ENCODE measurements at regions not wholly inside any gene's neighbourhood (a gene's known extent, or its start where the extent isn't known, plus 50 kb on each side); places are given as distances from the start of the nearest gene placed in this dataset.

- intact Hi-C loops (cut with DNase I): no loop called here
- no peak for DNase-seq (ENCODE audit: low spot score)
These were observed 601.7 kb downstream of the PRELID2 start for GRCh38 chr5:145233461-145233860.

- intact Hi-C loops (cut with DNase I): no loop called here
- DNase-seq (ENCODE audit: low spot score): no peak
These were observed 604.4 kb downstream of the PRELID2 start for GRCh38 chr5:145230781-145231180.

DNA sequence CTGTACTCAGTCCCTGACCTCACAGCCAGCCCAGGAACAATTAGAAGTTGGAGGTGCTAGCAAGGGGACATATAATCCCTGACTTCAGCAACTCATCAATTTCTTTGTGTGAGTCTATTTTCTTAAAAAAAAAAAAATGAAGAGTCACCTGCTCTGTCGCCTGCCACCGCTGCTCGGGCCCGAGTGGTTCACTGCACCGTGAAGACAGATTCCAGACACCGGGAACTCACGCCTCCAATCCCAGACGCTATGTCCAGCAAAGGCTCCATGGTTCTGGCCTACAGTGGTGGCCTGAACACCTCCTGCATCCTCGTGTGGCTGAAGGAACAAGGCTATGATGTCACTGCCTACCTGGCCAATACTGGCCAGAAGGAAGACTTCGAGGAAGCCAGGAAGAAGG, 606.6 kb downstream of the PRELID2 start:
- no peak for DNase-seq (ENCODE audit: low spot score)
- intact Hi-C loops (cut with DNase I): no loop called here

DNA sequence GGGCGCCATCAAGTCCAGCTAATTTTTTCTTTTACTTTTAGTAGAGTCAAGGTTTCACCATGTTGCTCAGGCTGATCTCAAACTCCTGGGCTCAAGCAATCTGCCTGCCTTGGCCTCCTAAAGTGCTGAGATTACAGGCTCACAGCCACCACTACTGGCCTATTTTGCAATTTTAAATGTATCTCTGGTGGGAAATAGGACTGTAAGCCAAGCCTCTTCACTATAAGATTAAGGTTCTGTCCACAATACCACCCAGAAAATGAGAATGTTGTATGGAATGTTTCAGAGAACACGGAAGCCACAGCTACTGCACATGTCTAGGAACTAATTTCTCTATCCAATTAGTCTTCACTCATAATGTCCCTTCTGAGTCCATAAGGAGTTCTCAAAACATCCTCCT, 607.3 kb downstream of the PRELID2 start:
- intact Hi-C loops (cut with DNase I): no loop called here
- DNase-seq (ENCODE audit: low spot score): no peak

DNA sequence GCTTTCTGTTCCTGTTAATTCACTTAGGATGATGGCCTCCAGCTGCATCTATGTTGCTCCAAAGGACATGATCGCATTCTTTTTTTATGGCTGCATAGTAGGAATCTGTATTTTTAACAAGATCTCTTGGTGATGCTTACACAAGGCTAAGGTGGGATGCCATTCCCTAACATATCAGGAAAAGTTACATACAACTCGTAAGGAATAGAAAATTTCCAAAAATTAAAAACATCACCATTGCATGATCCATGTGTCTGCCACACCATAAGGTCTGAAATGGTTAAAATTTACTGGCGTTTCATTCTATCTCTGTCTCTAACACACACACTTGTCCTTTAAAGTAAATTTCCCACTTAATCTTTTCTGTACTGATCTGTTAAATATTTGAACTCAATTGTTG, 608.4 kb downstream of the PRELID2 start:
- DNase-seq (ENCODE audit: low spot score): no peak
- intact Hi-C loops (cut with DNase I): no loop called here

GRCh38 chr5:145225529-145225928, 609.6 kb downstream of the PRELID2 start:
- DNase-seq (ENCODE audit: low spot score): no peak
- intact Hi-C loops (cut with DNase I): no loop called here

DNA sequence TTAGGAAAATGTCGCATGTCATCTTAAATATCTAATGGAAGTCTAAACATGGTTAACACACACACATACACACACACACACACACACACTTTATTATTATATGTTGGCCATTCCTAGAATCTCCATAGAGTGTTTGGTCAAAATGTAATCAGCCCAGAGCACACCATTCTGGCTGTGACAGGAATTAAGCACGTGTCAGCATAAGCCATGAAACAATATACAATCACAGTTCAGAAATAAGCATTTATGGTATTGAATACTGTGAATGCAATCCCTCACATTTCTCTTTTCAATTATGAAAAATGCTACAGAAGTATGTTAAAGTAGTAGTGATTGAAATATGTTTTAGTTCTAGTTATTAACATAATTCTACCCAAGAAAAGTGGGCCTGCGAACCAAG, 611.6 kb downstream of the PRELID2 start:
- no peak for DNase-seq (ENCODE audit: low spot score)
- intact Hi-C loops (cut with DNase I): no loop called here

GRCh38 chr5:145222622-145223021, 612.5 kb downstream of the PRELID2 start:
- intact Hi-C loops (cut with DNase I): no loop called here
- no peak for DNase-seq (ENCODE audit: low spot score)

GRCh38 chr5:145221416-145221815, 613.7 kb downstream of the PRELID2 start:
- intact Hi-C loops (cut with DNase I): no loop called here
- no peak for DNase-seq (ENCODE audit: low spot score)

DNA sequence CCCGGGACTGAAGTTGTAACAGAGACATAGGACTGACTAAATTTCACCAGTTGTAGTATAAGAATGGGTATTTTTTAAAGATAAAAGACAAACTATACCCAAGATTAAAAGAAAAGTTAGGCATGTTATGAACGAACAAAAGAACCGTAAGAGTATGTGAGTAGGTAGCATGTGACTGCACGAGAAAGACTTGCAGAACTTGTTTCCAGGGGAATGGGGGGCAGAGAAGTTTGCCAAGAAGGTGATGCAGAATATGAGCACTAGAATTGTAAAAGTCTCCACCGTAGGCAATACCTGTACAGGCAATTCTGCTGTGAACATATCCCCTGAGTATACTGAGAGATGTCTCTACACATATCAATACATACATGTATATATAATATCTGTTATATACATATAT, 614.7 kb downstream of the PRELID2 start:
- intact Hi-C loops (cut with DNase I): no loop called here
- no peak for DNase-seq (ENCODE audit: low spot score)

DNA sequence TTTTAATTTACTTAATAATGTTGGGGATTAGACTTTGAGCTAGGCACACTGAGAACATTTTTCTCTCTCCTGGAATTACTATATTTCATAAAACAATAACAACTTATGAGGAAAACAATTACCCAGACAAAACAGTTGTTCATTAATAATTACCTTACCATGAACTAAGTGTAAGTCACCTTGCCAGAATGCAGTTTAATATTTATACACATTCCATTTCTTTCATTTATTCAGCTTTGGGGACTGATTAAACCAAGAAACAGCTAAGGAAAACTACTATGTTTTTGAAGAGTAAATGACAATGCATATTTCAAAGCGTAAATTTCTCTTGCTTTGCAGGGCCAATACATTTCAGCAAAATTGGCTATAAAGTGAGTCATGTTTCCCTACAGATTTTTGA, 616.2 kb downstream of the PRELID2 start:
- no peak for DNase-seq (ENCODE audit: low spot score)
- intact Hi-C loops (cut with DNase I): no loop called here

- DNase-seq (ENCODE audit: low spot score): no peak
- intact Hi-C loops (cut with DNase I): no loop called here
These were observed 617.1 kb downstream of the PRELID2 start for GRCh38 chr5:145218019-145218418.

GRCh38 chr5:145210020-145210419, 625.1 kb downstream of the PRELID2 start:
- intact Hi-C loops (cut with DNase I): no loop called here
- no peak for DNase-seq (ENCODE audit: low spot score)

- intact Hi-C loops (cut with DNase I): no loop called here
- DNase-seq (ENCODE audit: low spot score): no peak
These were observed 629.6 kb downstream of the PRELID2 start for GRCh38 chr5:145205546-145205945.

DNA sequence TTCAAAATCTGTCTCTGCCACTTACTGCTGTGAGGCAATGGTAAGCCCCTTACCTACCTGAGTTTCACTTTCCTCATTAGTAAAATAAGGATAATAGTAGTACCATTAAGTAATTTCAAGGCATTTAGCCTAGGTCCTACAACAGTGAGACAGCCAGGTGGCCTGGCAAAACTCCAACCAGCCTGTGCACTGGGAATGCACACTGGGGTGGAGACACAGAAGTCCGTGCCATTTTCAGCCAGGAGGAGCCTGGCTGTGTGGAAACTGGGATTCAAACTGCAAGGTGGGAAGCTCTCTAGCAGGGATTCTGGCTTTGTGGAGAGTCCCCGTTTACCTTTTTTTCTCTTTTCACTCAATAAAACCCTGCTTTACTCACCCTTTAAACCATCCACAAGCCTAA, 630.4 kb downstream of the PRELID2 start:
- no peak for DNase-seq (ENCODE audit: low spot score)
- intact Hi-C loops (cut with DNase I): no loop called here

DNA sequence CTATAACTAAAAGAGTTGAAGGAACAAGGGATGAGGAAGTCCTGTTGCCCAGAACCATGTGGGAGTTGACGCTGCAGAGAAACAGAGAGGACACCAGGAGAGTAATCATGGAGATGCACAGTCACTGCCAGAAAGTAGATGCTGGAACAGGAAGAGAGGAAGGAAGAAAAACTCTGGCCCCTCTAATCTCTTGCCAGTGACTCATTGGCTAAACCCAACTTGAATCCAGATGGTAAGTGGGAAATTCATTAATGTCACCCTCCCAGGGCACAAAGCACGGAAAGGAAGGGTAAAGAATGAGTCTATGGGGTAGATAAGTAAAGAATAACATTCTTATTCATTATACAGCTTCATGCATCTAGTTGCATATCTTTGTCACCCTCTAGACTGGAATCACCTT, 631.9 kb downstream of the PRELID2 start:
- no peak for DNase-seq (ENCODE audit: low spot score)
- intact Hi-C loops (cut with DNase I): no loop called here

DNA sequence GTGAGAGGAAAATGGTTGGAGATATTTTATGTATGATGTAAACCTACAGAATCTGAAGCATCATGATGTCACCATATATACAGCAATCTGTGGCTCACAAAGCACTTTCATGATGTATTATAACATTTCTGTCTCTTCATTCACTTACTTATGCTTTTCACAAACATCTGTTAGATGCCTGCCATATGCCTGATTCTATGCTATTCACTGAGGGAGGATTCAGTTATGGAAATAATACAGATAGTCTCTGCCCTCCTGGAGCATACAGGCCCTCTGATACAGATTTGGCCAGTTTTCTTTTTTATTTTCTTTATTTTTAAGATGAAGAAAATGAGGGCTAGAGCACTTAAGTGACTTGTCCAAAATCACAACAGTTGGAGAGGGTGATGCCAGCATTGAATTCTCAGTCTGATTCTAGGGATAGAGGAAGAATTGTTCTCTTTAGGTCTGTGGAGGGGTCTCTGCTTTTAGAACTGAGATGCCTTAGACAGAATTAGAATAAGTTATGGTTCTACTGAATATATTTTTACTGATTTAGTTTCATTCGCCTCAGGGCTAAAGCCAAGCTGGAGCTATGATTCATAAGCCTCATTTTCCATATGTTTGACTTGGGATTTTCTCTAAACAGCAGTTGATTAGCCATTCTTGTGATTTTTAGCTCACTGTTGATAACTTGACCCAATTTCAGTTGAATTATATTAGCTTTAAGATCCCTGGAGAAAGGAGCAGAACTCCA, 636.4 kb downstream of the PRELID2 start:
- intact Hi-C loops (cut with DNase I): no loop called here
- DNase-seq (ENCODE audit: low spot score): no peak

- DNase-seq (ENCODE audit: low spot score): no peak
- intact Hi-C loops (cut with DNase I): no loop called here
These were observed 645.4 kb downstream of the PRELID2 start for GRCh38 chr5:145189746-145190145.

- no peak for DNase-seq (ENCODE audit: low spot score)
- intact Hi-C loops (cut with DNase I): no loop called here
These were observed 654.8 kb downstream of the PRELID2 start for GRCh38 chr5:145180371-145180770.

- no peak for DNase-seq (ENCODE audit: low spot score)
- intact Hi-C loops (cut with DNase I): no loop called here
These were observed 656.3 kb downstream of the PRELID2 start for GRCh38 chr5:145178641-145179523.

DNA sequence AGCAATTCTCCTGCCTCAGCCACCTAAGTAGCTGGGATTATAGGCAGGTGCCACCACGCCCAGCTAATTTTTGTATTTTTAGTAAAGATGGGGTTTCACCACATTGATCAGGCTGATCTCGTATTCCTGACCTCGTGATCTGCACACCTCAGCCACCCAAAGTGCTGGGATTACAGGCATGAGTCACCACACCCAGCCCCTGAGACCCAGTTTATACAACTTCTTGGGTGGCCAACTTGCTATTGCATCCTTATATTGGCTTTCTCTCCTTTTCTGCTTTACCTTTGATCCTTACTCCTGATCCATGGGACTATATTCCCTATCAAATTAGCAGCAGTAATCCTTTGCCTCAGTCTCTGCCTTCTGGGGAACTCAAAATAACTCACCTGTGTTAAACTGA, 659.1 kb downstream of the PRELID2 start:
- intact Hi-C loops (cut with DNase I): no loop called here
- DNase-seq (ENCODE audit: low spot score): no peak
